Activated CD4-positive, alpha-beta T cell treated with anti-CD3 and anti-CD28 coated beads for 36 hours (primary cell): ENCODE measurements at regions not wholly inside any gene's neighbourhood (a gene's known extent, or its start where the extent isn't known, plus 50 kb on each side); places are given as distances from the start of the nearest gene placed in this dataset.
"Not testable (repeated sequence)": the region's sequence is repeated elsewhere in the genome, so short reads cannot be mapped to it uniquely, and the experiment has no call there.

ENCODE experiments used
- ATAC-seq: fragments of 200-7000 bp; cut with Tn5 transposase; one replicate; pipeline ENCODE4 v1.10.0; 2021; ENCODE audit warnings: mild to moderate bottlenecking, moderate library complexity
- CTCF ChIA-PET: fragments of 350-600 bp; sonication (Branson Sonifier 250); formaldehyde crosslinking; loops from one replicate; lab custom pipeline; 2021; ENCODE audit warnings: antibody characterized with exemption; lab: Charles Lee
- POLR2A ChIA-PET: fragments of 350-600 bp; sonication (Branson Sonifier 250); formaldehyde crosslinking; loops from one replicate; lab custom pipeline; 2021; ENCODE audit warnings: antibody characterized with exemption, inconsistent platforms; lab: Charles Lee
- DNase-seq: peaks from one replicate; pipeline ENCODE4 v3.0.0-alpha.2; 2020
- H3K27ac Mint-ChIP-seq: one replicate; pipeline ENCODE4 v1.8.0; 2021; ENCODE audit warnings: mixed read lengths
- H3K27me3 Mint-ChIP-seq: one replicate; pipeline ENCODE4 v1.8.0; 2021; ENCODE audit warnings: mixed read lengths
- H3K36me3 Mint-ChIP-seq: one replicate; pipeline ENCODE4 v1.8.0; 2021; ENCODE audit warnings: low read depth, mixed read lengths
- H3K4me1 Mint-ChIP-seq: one replicate; pipeline ENCODE4 v1.8.0; 2021; ENCODE audit warnings: mixed read lengths
- H3K4me3 Mint-ChIP-seq: one replicate; pipeline ENCODE4 v1.8.0; 2021; ENCODE audit warnings: mild to moderate bottlenecking, moderate library complexity, mixed read lengths
- H3K9me3 Mint-ChIP-seq: one replicate; pipeline ENCODE4 v1.8.0; 2021; ENCODE audit warnings: low read depth, mixed read lengths
- intact Hi-C, 2 experiments: fragments of 100-400 bp; cut with DNase I in 1 of 2; cut with micrococcal nuclease in 1 of 2; formaldehyde crosslinking; loops; one replicate each; pipeline versions ENCODE4 v1.14.2 to v1.15.1; 2022 to 2024; cut with DNase I, micrococcal nuclease

DNA sequence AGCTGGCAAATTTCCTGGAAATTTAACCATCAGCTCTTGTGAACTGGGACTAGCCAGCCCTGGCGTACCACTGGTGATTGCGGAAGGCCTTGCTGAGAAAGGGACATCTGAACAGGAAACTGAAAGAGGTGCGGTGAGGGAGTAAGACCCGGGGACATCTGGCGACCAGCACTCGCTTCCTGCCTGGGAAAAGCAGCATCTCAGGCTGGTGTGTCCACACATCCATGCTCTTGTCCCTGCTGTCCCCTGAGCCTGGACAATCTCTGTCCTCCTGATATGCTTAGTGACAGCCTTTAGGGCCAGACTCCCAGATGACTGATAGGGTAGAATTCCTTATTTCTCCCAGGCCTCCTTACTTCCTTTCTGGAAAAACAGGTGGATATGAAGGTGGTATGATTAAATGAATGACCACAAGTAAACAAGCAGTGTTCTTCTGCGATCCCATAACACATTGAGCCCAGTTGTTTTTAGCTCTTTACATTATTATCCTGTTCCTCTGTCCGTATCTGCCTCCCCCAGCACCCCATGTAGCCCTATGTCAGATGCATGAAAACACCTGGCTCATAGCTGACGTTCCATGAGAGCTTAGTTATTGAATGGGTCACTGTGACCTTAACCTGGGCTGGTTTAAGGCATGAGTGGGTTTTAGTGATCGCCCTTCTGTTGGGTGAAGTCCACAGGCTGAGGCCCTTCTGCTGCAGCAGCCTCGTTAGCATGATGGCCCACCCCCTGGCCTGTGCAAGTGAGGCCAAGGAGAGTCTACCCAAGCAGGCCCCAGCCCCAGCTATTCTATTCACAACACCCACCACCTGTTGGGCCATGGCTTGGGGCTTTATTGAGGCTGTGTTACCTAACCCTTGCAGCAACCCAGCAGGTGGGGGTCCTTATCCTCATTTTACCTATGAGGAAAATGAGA lies 76.1 kb upstream of the GADD45A start:
- Mint-ChIP-seq H3K36me3 (no peaks in the 10 kb centered on the region), H3K4me1 (peaks cover 5% of the 10 kb centered on the region), H3K27me3 (peaks cover 5% of the 10 kb centered on the region), H3K9me3 (no peaks in the 10 kb centered on the region), H3K27ac (no peak overlapping the region), H3K4me3 (no peak overlapping the region)
- ATAC-seq (no peak), DNase-seq (no peak)
- CTCF ChIA-PET: interaction anchor here (0.7 to 1.4 kb wide), 3 partner anchors 12 to 149 kb away, joined by 3 to 4 read pairs (median 3); no protein-coding TSS in a partner anchor
- POLR2A ChIA-PET: no interaction called here
- intact Hi-C loops: no loop called here

DNA sequence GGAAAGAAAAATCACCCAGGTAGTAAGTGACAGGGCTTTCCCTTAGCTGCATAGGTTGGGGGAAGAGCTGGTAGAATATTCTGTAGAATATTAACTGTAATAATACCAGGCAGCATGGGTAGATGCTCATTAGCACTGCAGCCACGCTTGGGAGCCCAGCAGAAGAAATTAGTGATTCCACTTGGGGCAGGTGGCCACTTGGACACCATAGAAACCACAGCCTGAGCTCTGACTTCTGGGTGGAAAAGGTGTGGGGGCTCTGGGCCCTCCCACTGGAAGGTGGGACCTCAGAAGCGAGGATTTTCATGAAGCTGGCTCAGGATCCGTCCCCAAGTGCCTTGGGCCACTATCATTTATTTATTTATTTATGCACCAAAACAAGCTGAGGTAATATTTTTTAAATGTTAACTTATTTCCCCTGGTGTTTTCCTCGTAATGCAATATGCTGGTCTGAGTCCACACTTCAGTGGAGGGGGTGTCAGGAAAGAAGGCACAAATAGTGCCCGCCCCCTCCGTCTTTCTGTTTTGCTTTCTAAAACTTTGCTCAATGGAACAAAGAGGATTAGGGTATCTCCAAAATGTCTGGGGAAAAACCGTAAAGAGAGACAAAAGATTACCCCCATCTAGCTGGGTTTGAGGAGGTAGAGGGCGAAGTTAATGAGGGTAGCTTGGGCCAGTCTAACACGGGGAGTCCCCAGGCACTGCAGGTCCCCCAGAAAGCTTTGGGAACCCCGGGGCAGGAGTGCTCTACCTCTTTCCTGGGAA lies 75.2 kb upstream of the GADD45A start:
- intact Hi-C loops: no loop called here
- ChIA-PET CTCF (interaction anchor here (0.7 to 1.4 kb wide), 3 partner anchors 9 to 48 kb away, joined by 3 to 4 read pairs (median 3); no protein-coding TSS in a partner anchor), POLR2A (no interaction called here)
- ATAC-seq (no peak), DNase-seq (no peak)
- H3K9me3 Mint-ChIP-seq: no peaks in the 10 kb centered on the region
- no peak overlapping the region for H3K4me3 Mint-ChIP-seq
- H3K27ac Mint-ChIP-seq: no peak overlapping the region
- H3K4me1 Mint-ChIP-seq: peaks cover 5% of the 10 kb centered on the region
- peaks cover 5% of the 10 kb centered on the region for H3K27me3 Mint-ChIP-seq
- H3K36me3 Mint-ChIP-seq: no peaks in the 10 kb centered on the region

DNA sequence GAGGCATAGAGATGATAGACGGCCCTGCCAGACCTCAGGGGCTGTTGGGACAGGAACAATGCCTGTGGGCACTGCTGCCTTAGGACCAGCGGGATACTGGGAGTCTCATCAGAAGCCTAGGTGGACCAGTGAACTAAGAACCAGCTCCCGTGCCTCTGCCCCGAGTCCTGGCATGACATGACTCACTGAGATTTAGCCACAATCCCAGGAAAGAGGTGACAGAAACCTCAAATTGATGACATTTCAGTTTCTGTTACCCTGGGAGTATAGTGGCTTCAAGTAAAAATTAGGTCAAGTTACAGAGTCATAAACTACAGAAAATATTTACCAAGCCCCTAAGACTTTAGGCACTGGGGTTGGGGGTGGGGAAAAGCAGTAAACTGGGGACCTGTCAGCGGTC lies 74.6 kb upstream of the GADD45A start:
- Mint-ChIP-seq H3K4me1 (peaks cover 5% of the 10 kb centered on the region), H3K4me3 (no peak overlapping the region), H3K27ac (no peak overlapping the region), H3K36me3 (no peaks in the 10 kb centered on the region), H3K27me3 (peaks cover 5% of the 10 kb centered on the region), H3K9me3 (no peaks in the 10 kb centered on the region)
- ChIA-PET POLR2A (no interaction called here), CTCF (no interaction called here)
- intact Hi-C loops: no loop called here
- ATAC-seq (no peak), DNase-seq (no peak)

DNA sequence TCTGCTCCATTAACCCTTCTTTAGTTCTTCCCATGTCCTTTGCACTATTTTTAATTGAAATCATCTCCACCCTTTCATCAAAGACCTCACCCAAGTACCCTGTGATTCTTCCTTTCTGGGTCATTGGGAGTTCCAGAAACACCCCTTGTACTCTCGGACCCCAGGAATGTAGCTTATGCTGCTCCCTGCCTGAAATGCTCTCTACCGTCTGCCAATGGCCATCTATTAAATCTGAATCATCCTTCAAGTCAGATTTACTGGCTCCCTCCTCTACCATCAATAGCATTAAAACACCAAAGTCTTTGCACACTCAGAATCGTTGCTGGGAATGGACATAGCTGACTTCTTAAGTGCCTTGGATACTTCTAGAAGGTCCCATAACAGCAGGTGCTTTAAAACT lies 73.2 kb upstream of the GADD45A start:
- no peak overlapping the region for H3K4me3 Mint-ChIP-seq
- POLR2A ChIA-PET: no interaction called here
- H3K4me1 Mint-ChIP-seq: peaks cover 5% of the 10 kb centered on the region
- CTCF ChIA-PET: no interaction called here
- H3K9me3 Mint-ChIP-seq: no peaks in the 10 kb centered on the region
- intact Hi-C loops: no loop called here
- DNase-seq (no peak), ATAC-seq (no peak)
- H3K36me3 Mint-ChIP-seq: no peaks in the 10 kb centered on the region
- H3K27me3 Mint-ChIP-seq: peaks cover 8% of the 10 kb centered on the region
- no peak overlapping the region for H3K27ac Mint-ChIP-seq

DNA sequence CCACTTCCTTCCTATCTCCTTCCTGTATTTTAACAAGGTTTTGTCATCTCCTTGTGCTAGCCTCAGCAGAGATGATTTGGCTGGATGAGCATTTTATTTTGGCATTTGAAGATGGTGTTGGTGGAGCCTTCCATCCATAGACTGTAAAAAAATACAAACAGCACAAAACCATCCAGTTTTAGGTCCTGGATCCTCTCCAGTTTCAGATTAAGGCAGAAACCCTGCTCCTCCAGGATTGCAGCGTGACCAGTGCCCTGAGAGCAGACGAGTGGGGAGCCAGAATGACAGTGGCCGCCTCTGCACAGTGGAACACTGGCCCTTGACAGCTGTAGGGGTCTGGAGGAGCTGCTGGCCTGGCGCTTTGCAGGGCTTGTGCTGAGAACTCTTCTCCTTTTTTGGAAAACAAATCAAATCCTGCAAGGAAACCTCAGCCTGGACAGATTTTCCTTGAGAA lies 72.2 kb upstream of the GADD45A start:
- Mint-ChIP-seq H3K4me3 (no peak overlapping the region), H3K4me1 (peaks cover 2% of the 10 kb centered on the region), H3K27ac (no peak overlapping the region), H3K36me3 (no peaks in the 10 kb centered on the region), H3K27me3 (peaks cover 8% of the 10 kb centered on the region), H3K9me3 (no peaks in the 10 kb centered on the region)
- no peak for DNase-seq
- POLR2A ChIA-PET: no interaction called here
- CTCF ChIA-PET: no interaction called here
- no peak for ATAC-seq
- intact Hi-C loops: no loop called here

DNA sequence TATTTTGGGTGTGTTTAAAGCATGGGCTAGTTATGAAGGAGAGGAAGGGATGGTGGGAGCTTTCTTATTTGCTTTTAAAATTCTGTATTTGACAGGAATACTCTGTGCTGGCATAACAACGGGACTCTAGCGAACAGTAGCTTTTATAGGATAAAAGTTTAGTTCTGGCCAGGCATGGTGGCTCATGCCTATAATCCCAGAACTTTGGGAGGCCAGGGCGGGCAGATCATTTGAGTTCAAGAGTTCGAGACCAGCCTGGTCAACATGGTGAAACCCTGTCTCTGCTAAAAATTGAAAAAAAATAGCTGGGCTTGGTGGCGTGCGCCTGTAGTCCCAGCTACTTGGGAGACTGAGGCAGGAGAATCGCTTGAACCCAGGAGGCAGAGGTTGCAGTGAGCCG lies 71.5 kb upstream of the GADD45A start:
- intact Hi-C loops, H3K4me1 Mint-ChIP-seq, H3K4me3 Mint-ChIP-seq, ATAC-seq, POLR2A ChIA-PET, H3K36me3 Mint-ChIP-seq, H3K9me3 Mint-ChIP-seq, DNase-seq, H3K27ac Mint-ChIP-seq: not testable (repeated sequence)
- CTCF ChIA-PET: interaction anchor here (0.6 kb wide), 1 partner anchor 30 kb away, joined by 3 read pairs; no protein-coding TSS in a partner anchor
- H3K27me3 Mint-ChIP-seq: peaks cover 11% of the 10 kb centered on the region

DNA sequence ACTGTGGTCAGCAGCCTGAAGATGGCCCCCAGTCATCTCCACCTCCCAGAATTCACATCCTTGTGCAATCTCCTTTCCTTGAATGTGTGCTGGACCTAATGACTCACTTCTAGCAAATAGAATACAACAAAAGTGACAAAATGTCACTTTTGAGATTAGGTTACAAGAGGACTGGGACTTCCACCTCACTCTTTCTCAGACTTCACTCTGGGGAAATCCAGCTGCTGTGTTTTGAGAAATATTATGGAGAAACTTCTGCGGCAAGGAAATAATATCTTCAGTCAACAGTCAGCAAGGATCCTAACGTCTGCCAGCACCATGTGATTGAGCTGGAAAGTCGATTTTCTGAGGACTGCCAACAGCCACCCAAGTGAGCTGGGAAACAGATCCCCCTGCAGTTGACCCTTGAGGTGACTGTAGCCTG lies 70.5 kb upstream of the GADD45A start:
- ATAC-seq: no peak
- Mint-ChIP-seq H3K27me3 (peaks cover 15% of the 10 kb centered on the region), H3K9me3 (no peaks in the 10 kb centered on the region), H3K4me3 (no peak overlapping the region), H3K4me1 (no peaks in the 10 kb centered on the region), H3K36me3 (no peaks in the 10 kb centered on the region), H3K27ac (no peak overlapping the region)
- CTCF ChIA-PET: interaction anchor here (0.8 kb wide), 1 partner anchor 51 kb away, joined by 3 read pairs; no protein-coding TSS in a partner anchor
- intact Hi-C loops: no loop called here
- DNase-seq: no peak
- POLR2A ChIA-PET: no interaction called here

DNA sequence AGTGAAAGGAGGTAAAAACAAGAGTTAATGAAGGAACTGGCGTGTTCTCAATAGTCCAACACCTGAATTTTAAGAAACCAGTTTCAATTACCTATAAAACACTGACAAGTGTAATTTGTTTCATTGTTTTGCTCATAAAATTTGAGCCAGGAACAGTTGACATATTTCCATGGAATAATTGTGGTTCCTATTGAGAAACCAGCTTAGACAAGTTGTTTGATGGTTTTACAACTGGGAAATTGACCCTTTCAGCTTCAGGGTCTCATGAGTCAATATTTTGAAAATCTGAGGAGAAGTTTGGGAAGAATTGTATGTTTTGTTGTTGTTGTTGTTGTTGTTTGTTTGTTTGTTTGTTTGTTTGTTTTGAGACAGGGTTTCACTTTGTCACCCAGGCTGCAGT lies 69.1 kb upstream of the GADD45A start:
- Mint-ChIP-seq H3K4me3 (no peak overlapping the region), H3K4me1 (no peaks in the 10 kb centered on the region), H3K9me3 (no peaks in the 10 kb centered on the region), H3K36me3 (no peaks in the 10 kb centered on the region), H3K27ac (no peak overlapping the region), H3K27me3 (peaks cover 15% of the 10 kb centered on the region)
- DNase-seq (no peak), ATAC-seq (no peak)
- CTCF ChIA-PET: interaction anchor here (1.4 to 1.6 kb wide), 2 partner anchors 54 to 151 kb away, joined by 4 to 5 read pairs; no protein-coding TSS in a partner anchor
- POLR2A ChIA-PET: no interaction called here
- intact Hi-C loops: no loop called here

DNA sequence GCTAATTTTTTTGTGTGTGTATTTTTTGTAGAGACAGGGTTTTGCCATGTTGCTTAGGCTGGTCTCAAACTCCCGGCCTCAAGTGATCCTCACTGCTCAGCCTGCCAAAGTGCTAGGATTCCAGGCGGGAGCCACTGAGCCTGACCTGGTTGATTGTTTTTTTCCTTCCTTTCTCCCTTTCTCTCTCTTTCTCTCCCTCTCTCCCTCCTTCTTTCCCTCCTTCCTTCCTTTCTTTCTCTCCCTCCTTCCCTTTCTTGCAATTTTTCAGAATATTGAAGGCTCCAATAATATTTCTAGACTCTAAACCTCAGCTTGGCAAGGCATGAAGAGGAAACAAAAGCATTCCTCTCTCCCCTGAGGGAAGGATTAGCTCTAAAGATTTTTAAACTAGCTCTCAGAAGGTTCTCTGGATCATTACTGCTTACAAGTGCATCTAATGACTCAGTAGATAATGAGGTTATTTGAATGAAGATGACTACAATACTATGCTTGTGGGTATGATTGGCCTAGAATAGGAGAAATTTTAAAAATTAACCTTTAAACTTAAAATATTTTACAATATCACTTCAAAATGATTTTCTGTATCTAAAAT lies 68.5 kb upstream of the GADD45A start:
- no peak for ATAC-seq
- POLR2A ChIA-PET: interaction anchor here (0.6 kb wide), 1 partner anchor 217 kb away, joined by 4 read pairs; no protein-coding TSS in a partner anchor
- H3K27me3 Mint-ChIP-seq: peaks cover 15% of the 10 kb centered on the region
- intact Hi-C loops: no loop called here
- no peak overlapping the region for H3K27ac Mint-ChIP-seq
- no peak for DNase-seq
- H3K36me3 Mint-ChIP-seq: no peaks in the 10 kb centered on the region
- H3K4me1 Mint-ChIP-seq: no peaks in the 10 kb centered on the region
- CTCF ChIA-PET: interaction anchor here (0.7 to 1.6 kb wide), 3 partner anchors 55 to 151 kb away, joined by 3 to 5 read pairs (median 4); no protein-coding TSS in a partner anchor
- H3K4me3 Mint-ChIP-seq: no peak overlapping the region
- no peaks in the 10 kb centered on the region for H3K9me3 Mint-ChIP-seq

DNA sequence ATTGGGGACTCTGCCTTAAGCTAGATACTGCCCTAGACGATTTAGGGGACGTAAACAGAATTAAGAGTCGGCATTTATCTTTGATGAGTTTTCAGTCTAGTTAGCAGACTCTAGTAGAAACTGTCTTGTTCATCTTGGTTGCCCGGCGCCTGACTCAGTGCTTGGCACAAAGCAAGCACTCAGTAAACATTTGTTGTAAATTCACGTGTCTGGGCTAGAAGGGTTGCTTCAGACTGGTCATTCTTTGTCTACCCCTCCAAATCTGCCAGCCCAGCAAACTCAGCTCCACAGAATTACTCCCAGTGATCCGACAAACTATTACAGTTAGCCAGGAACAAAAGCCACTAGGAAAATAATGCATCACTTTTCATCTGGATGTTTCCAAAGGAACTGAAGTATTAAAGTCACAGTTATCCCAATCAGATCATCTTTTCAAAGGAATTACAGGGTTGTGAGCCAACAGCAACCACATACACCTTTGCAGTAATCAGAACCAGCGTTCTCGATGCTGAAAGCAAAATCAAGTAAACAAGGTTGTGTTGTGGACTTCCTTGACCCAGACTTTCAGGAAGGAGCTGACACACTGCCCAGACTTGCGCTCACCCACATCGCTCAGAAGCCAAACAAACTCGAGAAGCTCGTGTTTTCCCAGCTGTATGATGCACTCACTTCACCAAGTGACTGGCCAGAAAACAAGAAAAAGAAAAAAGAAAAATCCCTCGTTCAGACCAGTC lies 66.5 kb upstream of the GADD45A start:
- ChIA-PET CTCF (interaction anchor here (0.8 to 1.5 kb wide), 2 partner anchors 126 to 147 kb away, joined by 3 to 4 read pairs; no protein-coding TSS in a partner anchor), POLR2A (no interaction called here)
- no peak for ATAC-seq
- no peak overlapping the region for H3K27ac Mint-ChIP-seq
- no peak for DNase-seq
- no peaks in the 10 kb centered on the region for H3K4me1 Mint-ChIP-seq
- H3K36me3 Mint-ChIP-seq: no peaks in the 10 kb centered on the region
- no peaks in the 10 kb centered on the region for H3K9me3 Mint-ChIP-seq
- H3K4me3 Mint-ChIP-seq: no peak overlapping the region
- H3K27me3 Mint-ChIP-seq: peaks cover 11% of the 10 kb centered on the region
- intact Hi-C loops: no loop called here
